IMR-90 (cell line): ENCODE measurements at regions not wholly inside any gene's neighbourhood (a gene's known extent, or its start where the extent isn't known, plus 50 kb on each side); places are given as distances from the start of the nearest gene placed in this dataset.
"Not testable (repeated sequence)": the region's sequence is repeated elsewhere in the genome, so short reads cannot be mapped to it uniquely, and the experiment has no call there.

Experiments used
- ATAC-seq: fragments of 200-7000 bp; cut with Tn5 transposase; 2 replicates; pipeline ENCODE4 v1.9.1; 2020; ENCODE audit warnings: low read depth, mild to moderate bottlenecking, moderate library complexity
- BruUV-seq: library from RNA; stranded (reverse); fragments of 400-500 nt; replicated peaks from 2 replicates; lab custom pipeline; 2021; lab: Mats Ljungman, UMichigan
- CTCF ChIA-PET: fragments of 300-600 bp; formaldehyde crosslinking; extraction: SDS; loops from one replicate; lab custom pipeline; 2021; ENCODE audit warnings: antibody characterized with exemption; lab: Yijun Ruan, JAX
- POLR2A ChIA-PET: fragments of 300-600 bp; sonication (Branson Sonifier 250); formaldehyde crosslinking; loops from one replicate; lab custom pipeline; 2022; ENCODE audit warnings: antibody characterized with exemption; ENCODE audit not compliant: unreplicated experiment; lab: Charles Lee
- DNase-seq: peaks from one replicate; pipeline ENCODE4 v3.0.0; 2013
- H2AFZ ChIP-seq: replicated peaks from 2 replicates; pipeline ENCODE3; 2013; ENCODE audit warnings: low read length, mild to moderate bottlenecking; ENCODE audit not compliant: poor library complexity
- H2AK5ac ChIP-seq: 2 replicates; pipeline ENCODE4 v1.6.1; 2013; ENCODE audit warnings: low read depth, low read length, inconsistent platforms
- H2AK9ac ChIP-seq: replicated peaks from 2 replicates; pipeline ENCODE3; 2013; ENCODE audit warnings: mild to moderate bottlenecking, low read depth, low read length, moderate library complexity; ENCODE audit not compliant: poor library complexity
- H2BK120ac ChIP-seq: 2 replicates; pipeline ENCODE4 v1.6.1; 2013; ENCODE audit warnings: low read depth, low read length, inconsistent platforms
- H2BK15ac ChIP-seq: 3 replicates; pipeline ENCODE4 v1.6.1; 2013; ENCODE audit warnings: low read depth, low read length, inconsistent platforms
- H2BK20ac ChIP-seq: 2 replicates; pipeline ENCODE4 v1.6.1; 2013; ENCODE audit warnings: low read depth, mild to moderate bottlenecking, inconsistent platforms, low read length, moderate library complexity
- H2BK5ac ChIP-seq: 2 replicates; pipeline ENCODE4 v1.6.1; 2013; ENCODE audit warnings: mild to moderate bottlenecking, low read depth, low read length, inconsistent platforms; ENCODE audit not compliant: poor library complexity, severe bottlenecking
- H3K14ac ChIP-seq: replicated peaks from 2 replicates; pipeline ENCODE4 v1.6.1; 2013; ENCODE audit warnings: low read depth, low read length, inconsistent platforms
- H3K18ac ChIP-seq: 2 replicates; pipeline ENCODE4 v1.6.1; 2013; ENCODE audit warnings: low read depth, low read length, control low read depth
- H3K23ac ChIP-seq: 2 replicates; pipeline ENCODE4 v1.6.1; 2013; ENCODE audit warnings: low read depth, low read length, inconsistent platforms
- H3K27ac ChIP-seq: 2 replicates; pipeline ENCODE4 v1.5.1; 2013; ENCODE audit warnings: mild to moderate bottlenecking, control low read depth, low read length; ENCODE audit not compliant: insufficient read depth
- H3K27me3 ChIP-seq: 2 replicates; pipeline ENCODE4 v1.6.1; 2013; ENCODE audit warnings: low read length; ENCODE audit not compliant: control insufficient read depth, insufficient read depth
- H3K36me3 ChIP-seq: 2 replicates; pipeline ENCODE4 v1.6.1; 2013; ENCODE audit warnings: low read length, mixed read lengths; ENCODE audit not compliant: control insufficient read depth, insufficient read depth
- H3K4ac ChIP-seq: 2 replicates; pipeline ENCODE4 v1.6.1; 2013; ENCODE audit warnings: low read depth, low read length, inconsistent platforms
- H3K4me1 ChIP-seq: 2 replicates; pipeline ENCODE4 v1.6.1; 2013; ENCODE audit warnings: low read length, mixed read lengths; ENCODE audit not compliant: control insufficient read depth, insufficient read depth
- H3K4me2 ChIP-seq: 2 replicates; pipeline ENCODE4 v1.6.1; 2013; ENCODE audit warnings: low read depth, mild to moderate bottlenecking, control low read depth, low read length, moderate library complexity
- H3K4me3 ChIP-seq: 2 replicates; pipeline ENCODE4 v1.5.1; 2013; ENCODE audit warnings: low read depth, mild to moderate bottlenecking, control low read depth, low read length, moderate library complexity; ENCODE audit not compliant: insufficient read depth
- H3K56ac ChIP-seq: 2 replicates; pipeline ENCODE4 v1.6.1; 2013; ENCODE audit warnings: low read length, inconsistent platforms; ENCODE audit not compliant: insufficient read depth; ENCODE audit errors: extremely low read depth
- H3K79me1 ChIP-seq, 2 experiments: 2 replicates each; pipeline ENCODE4 v1.6.1; 2013; ENCODE audit warnings: low read length in 2 of 2, inconsistent platforms in 1 of 2, low read depth in 1 of 2
- H3K9ac ChIP-seq: 2 replicates; pipeline ENCODE4 v1.6.1; 2013; ENCODE audit warnings: low read depth, low read length, control low read depth
- H3K9me1 ChIP-seq: 2 replicates; pipeline ENCODE4 v1.6.1; 2013; ENCODE audit warnings: low read length, inconsistent platforms; ENCODE audit not compliant: insufficient read depth
- H3K9me3 ChIP-seq: 2 replicates; pipeline ENCODE4 v1.6.1; 2013; ENCODE audit warnings: low read length; ENCODE audit not compliant: control insufficient read depth, insufficient read depth
- H4K20me1 ChIP-seq: 2 replicates; pipeline ENCODE4 v1.6.1; 2013; ENCODE audit warnings: low read length, inconsistent platforms; ENCODE audit not compliant: insufficient read depth
- H4K5ac ChIP-seq: 2 replicates; pipeline ENCODE4 v1.6.1; 2013; ENCODE audit warnings: mild to moderate bottlenecking, low read depth, low read length, control low read depth
- H4K8ac ChIP-seq, 2 experiments: 2 replicates each; pipeline ENCODE4 v1.6.1; 2013; ENCODE audit warnings: low read depth in 2 of 2, low read length in 2 of 2, control low read depth in 1 of 2, inconsistent platforms in 1 of 2
- H4K91ac ChIP-seq: 2 replicates; pipeline ENCODE4 v1.6.1; 2013; ENCODE audit warnings: low read depth, low read length, inconsistent platforms; ENCODE audit not compliant: insufficient read depth
- CHD1 ChIP-seq: IDR thresholded peaks from 2 replicates; pipeline ENCODE4 v1.6.1; 2012; ENCODE audit warnings: low read depth, low read length, improper control_type of control experiment
- MAFK ChIP-seq: IDR thresholded peaks from 2 replicates; pipeline ENCODE4 v1.6.1; 2012; ENCODE audit warnings: low read depth, low read length, improper control_type of control experiment
- MAZ ChIP-seq: IDR thresholded peaks from 2 replicates; pipeline ENCODE4 v1.6.1; 2012; ENCODE audit warnings: low read depth, mild to moderate bottlenecking, low read length, improper control_type of control experiment, moderate library complexity, borderline replicate concordance
- RCOR1 ChIP-seq: IDR thresholded peaks from 2 replicates; pipeline ENCODE4 v1.6.1; 2012; ENCODE audit warnings: mild to moderate bottlenecking, low read length, improper control_type of control experiment; ENCODE audit not compliant: insufficient replicate concordance
- RFX5 ChIP-seq: IDR thresholded peaks from 2 replicates; pipeline ENCODE4 v1.8.0; 2012; ENCODE audit warnings: low read depth, mild to moderate bottlenecking, low read length, moderate library complexity
- whole genome bisulfite sequencing, 2 experiments: methylation state at CpG; one replicate each; pipeline versions ENCODE4 v1.1.5 to v1.1.7; 2013; ENCODE audit warnings: missing lambda C conversion rate in 2 of 2; ENCODE audit not compliant: insufficient read length in 1 of 2; ENCODE audit errors: extremely low coverage in 2 of 2; 5-methylcytosine and 5-hydroxymethylcytosine counted together
- dilution Hi-C: fragments of 300-500 bp; cut with HindIII; formaldehyde crosslinking; loops from one replicate; pipeline ENCODE4 v1.14.3; 2018; ENCODE audit warnings: low sequenced_read_pairs; ENCODE audit not compliant: unreplicated experiment
- in situ Hi-C: fragments of 300-500 bp; cut with MboI; formaldehyde crosslinking; loops from 3 replicates; pipeline ENCODE4 v1.14.3; 2019; ENCODE audit warnings: low sequenced_read_pairs, inconsistent platforms, mixed read lengths
- intact Hi-C: fragments of 100-400 bp; cut with micrococcal nuclease; formaldehyde crosslinking; loops from 2 replicates; pipeline ENCODE4 v1.10.0; 2022
- TF ChIP-seq, protein P1 (sequence below): fragments of 150-350 bp; IDR thresholded peaks from 2 replicates; pipeline ENCODE4 v1.6.1; 2016; ENCODE audit warnings: low read depth, mild to moderate bottlenecking, low read length, moderate library complexity, borderline replicate concordance
- TF ChIP-seq, protein P2 (sequence below): fragments of 150-350 bp; IDR thresholded peaks from 2 replicates; pipeline ENCODE4 v1.6.1; 2017; ENCODE audit warnings: mild to moderate bottlenecking, antibody characterized with exemption, low read length, low read depth

DNA sequence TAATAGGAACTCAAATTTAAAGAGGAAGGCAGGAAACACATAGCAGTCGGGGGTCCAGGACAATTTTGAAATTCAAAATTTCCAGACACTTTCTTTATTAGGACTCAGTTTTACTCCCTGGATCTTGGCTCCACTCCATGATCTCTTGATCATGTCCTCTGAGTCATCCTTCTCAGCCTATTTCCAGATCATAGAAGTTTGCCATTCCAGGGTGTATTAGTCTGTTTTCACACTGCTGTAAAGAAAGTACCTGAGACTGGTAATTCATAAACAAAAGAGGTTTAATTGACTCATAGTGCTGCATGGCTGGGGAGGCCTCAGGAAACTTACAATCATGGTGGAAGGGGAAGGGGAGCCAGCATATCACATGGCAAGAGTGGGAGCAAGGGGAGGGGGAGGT, 564.7 kb upstream of the ACTRT1 start:
- in situ Hi-C loops: no loop called here

DNA sequence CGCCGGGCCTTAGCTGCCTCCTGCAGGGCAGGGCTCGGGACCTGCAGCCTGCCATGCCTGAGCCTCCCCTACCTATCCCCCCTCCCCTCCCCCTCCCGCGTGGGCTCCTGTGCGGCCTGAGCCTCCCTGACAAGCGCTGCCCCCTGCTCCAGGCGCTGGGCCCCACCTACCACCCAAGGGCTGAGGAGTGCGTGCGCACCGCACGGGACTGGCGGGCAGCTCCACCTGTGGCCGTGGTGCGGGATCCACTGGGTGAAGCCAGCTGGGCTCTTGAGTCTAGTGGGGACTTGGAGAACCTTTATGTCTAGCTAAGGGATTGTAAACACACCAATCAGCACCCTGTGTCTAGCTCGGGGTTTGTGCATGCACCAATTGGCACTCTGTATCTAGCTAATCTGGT, 554.6 kb upstream of the ACTRT1 start:
- H2AK9ac ChIP-seq, in situ Hi-C loops, POLR2A ChIA-PET: not testable (repeated sequence)

More for the DNA sequence above, 564.7 kb upstream of the ACTRT1 start:
- DNase-seq: no peak
- no peak overlapping the region for H4K5ac ChIP-seq
- no peaks in the 10 kb centered on the region for H3K79me1 ChIP-seq
- no peak overlapping the region for H3K4me3 ChIP-seq
- H4K20me1 ChIP-seq: no peaks in the 10 kb centered on the region
- no peak overlapping the region for H2BK20ac ChIP-seq
- no peak overlapping the region for H3K4ac ChIP-seq
- no peaks in the 10 kb centered on the region for H3K4me1 ChIP-seq
- ATAC-seq: no peak
- H4K91ac ChIP-seq: no peak overlapping the region
- H3K9ac ChIP-seq: no peak overlapping the region
- ChIA-PET POLR2A (no interaction called here), CTCF (no interaction called here)
- H3K9me3 ChIP-seq: no peaks in the 10 kb centered on the region
- H3K27ac ChIP-seq: no peak overlapping the region
- TF ChIP-seq RCOR1 (no peak), CHD1 (no peak), MAZ (no peak), MAFK (no peak), RFX5 (no peak)
- TF ChIP-seq, protein P1, sequence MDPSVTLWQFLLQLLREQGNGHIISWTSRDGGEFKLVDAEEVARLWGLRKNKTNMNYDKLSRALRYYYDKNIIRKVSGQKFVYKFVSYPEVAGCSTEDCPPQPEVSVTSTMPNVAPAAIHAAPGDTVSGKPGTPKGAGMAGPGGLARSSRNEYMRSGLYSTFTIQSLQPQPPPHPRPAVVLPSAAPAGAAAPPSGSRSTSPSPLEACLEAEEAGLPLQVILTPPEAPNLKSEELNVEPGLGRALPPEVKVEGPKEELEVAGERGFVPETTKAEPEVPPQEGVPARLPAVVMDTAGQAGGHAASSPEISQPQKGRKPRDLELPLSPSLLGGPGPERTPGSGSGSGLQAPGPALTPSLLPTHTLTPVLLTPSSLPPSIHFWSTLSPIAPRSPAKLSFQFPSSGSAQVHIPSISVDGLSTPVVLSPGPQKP: no peak
- TF ChIP-seq, protein P2, sequence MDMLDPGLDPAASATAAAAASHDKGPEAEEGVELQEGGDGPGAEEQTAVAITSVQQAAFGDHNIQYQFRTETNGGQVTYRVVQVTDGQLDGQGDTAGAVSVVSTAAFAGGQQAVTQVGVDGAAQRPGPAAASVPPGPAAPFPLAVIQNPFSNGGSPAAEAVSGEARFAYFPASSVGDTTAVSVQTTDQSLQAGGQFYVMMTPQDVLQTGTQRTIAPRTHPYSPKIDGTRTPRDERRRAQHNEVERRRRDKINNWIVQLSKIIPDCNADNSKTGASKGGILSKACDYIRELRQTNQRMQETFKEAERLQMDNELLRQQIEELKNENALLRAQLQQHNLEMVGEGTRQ: no peak
- H3K4me2 ChIP-seq: no peak overlapping the region
- no peak overlapping the region for H2AFZ ChIP-seq
- H3K36me3 ChIP-seq: no peaks in the 10 kb centered on the region
- no peak overlapping the region for H2BK15ac ChIP-seq
- no peak overlapping the region for H3K14ac ChIP-seq
- H2BK120ac ChIP-seq: no peak overlapping the region
- no peaks in the 10 kb centered on the region for H3K27me3 ChIP-seq
- H3K56ac ChIP-seq: no peak overlapping the region
- no peak overlapping the region for H2AK5ac ChIP-seq
- no peak overlapping the region for H3K18ac ChIP-seq
- no peak overlapping the region for H2AK9ac ChIP-seq
- no peak overlapping the region for H3K23ac ChIP-seq
- intact Hi-C loops: no loop called here
- WGBS, 2 experiments: no CpG with 5 or more reads among the region's 1 CpG
- dilution Hi-C loops: no loop called here
- BruUV-seq: no TSS peak
- no peak overlapping the region for H4K8ac ChIP-seq
- no peak overlapping the region for H2BK5ac ChIP-seq
- H3K9me1 ChIP-seq: no peaks in the 10 kb centered on the region

More for the DNA sequence above, 554.6 kb upstream of the ACTRT1 start:
- H3K27ac ChIP-seq, H3K4ac ChIP-seq, CTCF ChIA-PET, H3K4me3 ChIP-seq, H3K56ac ChIP-seq, ATAC-seq, H4K91ac ChIP-seq, H2BK20ac ChIP-seq, H3K27me3 ChIP-seq, H3K9me3 ChIP-seq, H3K18ac ChIP-seq, H2BK5ac ChIP-seq, H4K8ac ChIP-seq, dilution Hi-C loops, H2BK120ac ChIP-seq, H3K9me1 ChIP-seq, H2AK5ac ChIP-seq, H3K36me3 ChIP-seq, H3K23ac ChIP-seq, H4K5ac ChIP-seq, H4K20me1 ChIP-seq, H3K9ac ChIP-seq, DNase-seq, BruUV-seq, intact Hi-C loops, H2BK15ac ChIP-seq, H3K4me2 ChIP-seq, H2AFZ ChIP-seq, H3K14ac ChIP-seq, H3K79me1 ChIP-seq, H3K4me1 ChIP-seq: not testable (repeated sequence)
- WGBS, 2 experiments: no CpG with 5 or more reads among the region's 16 CpGs
